ENCODE measurements at regions not wholly inside any gene's neighbourhood (a gene's known extent, or its start where the extent isn't known, plus 50 kb on each side); places are given as distances from the start of the nearest gene placed in this dataset.

DNA sequence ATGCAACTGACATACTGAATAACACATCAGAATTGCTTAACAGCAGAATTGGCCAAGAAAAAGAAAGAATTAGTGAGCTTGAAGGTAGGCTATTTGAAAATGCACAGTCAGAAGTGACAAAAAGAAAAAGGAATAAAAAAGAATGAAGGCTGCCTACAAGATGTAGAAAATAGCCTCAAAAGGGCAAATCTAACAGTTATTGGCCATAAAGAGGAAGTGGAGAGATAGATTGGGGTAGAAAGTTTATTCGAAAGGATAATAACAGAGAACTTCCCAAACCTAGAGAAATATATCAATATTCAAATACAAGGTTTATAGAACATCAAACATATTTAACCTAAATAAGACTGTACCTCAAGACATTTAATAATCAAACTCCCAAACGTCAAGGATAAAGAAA lies 67.5 kb downstream of the ATP6V1G3 start:
- DNase-seq (ENCODE audit: extremely low read depth in 1 of 2, low read depth in 1 of 2) = no peak

DNA sequence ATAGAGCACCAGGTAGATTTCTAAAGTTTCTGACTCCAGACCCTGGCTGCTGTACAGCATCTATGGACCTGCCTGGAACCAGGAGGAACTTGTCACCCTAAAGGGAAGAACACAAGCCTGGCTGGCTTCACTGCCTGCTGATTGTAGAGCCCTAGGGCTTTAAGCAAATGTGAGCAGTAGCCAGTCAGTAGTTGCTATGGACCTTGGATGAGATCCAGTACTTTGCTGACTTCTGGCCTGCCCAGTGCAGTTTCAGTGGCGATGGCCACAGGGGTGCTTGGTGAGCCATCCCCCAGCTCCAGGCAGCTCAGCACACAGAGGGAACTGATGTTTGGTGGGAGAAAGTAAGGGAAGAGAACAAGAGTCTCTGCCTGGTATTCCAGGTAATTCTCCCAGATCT lies 68.4 kb downstream of the ATP6V1G3 start:
- DNase-seq (ENCODE audit: extremely low read depth in 1 of 2, low read depth in 1 of 2) = no peak

DNA sequence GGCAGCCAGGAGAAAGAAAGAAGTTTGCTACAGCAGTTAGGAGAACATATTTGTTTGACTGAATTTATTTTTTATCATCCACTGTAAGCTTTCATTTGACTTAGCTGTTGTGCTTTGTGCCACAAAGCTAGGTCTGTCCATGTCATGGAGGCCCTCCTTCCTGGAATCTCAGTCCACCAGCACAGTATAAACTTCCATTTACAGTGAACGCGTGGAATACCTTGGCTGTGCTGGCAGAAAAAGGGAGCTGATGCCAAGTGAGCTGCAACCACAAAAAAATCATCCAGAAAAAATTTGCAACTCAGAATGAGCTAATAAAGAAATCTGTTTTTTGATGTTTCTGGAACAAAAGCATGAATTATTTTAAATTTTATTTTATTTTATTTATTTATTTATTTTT lies 72.6 kb downstream of the ATP6V1G3 start:
- DNase-seq (ENCODE audit: extremely low read depth in 1 of 2, low read depth in 1 of 2) = no peak

DNA sequence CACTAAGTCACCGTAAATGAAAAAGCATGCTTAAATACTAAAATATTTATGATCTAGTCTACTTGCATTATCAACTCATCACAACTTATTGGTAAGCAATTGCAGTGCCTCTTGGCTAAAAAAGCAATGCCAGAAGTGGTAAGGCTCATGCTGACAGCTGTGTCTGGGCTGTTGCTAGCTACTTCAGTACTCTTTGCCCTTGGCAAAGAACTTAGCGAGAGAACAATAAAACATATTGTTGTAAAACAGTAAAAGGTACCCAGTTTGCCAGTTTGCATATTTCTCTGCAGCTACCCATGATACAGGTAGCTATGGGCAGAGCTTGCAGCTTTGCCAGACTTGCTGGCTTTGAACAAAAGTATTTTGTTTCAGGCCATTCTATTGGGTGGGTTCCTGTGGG lies 73.1 kb downstream of the ATP6V1G3 start:
- no peak for DNase-seq (ENCODE audit: extremely low read depth in 1 of 2, low read depth in 1 of 2)

DNA sequence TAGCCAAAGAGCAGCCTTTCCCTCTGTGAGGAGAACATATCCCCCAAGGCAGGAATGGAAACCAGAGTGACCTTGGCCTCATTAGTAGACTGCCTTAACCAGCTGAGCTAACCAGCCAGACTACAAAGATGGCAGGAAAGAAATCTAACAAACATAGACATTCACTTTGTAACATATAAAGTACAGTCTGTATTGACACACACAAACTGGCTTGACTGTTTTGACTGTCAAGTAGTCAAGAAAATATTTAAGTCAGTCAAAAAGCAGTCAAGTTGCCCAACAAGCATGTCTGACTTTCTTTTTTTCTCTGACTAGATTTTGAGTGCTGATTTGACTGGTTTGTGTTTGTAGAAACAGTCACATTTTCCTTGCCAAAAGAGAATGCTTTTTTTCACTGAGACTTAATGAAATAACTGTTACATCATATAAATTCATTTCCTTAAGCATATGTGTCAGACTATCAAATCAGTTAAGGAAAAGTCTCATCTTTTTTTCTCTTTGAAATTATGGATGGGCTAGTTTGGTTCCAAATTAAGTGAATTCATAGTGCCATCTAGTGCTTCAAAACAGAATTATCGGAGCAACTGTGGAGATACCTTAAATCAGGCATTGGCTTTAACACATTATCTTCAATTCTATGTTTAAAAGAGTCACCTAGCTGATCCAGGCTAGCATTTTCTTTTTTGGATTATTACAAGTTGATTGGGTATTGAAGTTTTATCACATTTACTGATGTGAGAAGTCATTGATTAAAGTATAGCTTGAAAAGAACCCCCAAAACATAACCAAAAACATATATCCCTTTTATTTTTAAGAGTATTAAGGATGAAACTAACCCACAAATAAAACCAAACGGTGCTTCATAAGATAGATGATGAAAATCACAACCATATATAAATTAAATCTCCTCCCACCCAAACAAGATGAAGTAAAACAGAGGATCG lies 75.0 kb downstream of the ATP6V1G3 start:
- no peak for DNase-seq (ENCODE audit: extremely low read depth in 1 of 2, low read depth in 1 of 2)

DNA sequence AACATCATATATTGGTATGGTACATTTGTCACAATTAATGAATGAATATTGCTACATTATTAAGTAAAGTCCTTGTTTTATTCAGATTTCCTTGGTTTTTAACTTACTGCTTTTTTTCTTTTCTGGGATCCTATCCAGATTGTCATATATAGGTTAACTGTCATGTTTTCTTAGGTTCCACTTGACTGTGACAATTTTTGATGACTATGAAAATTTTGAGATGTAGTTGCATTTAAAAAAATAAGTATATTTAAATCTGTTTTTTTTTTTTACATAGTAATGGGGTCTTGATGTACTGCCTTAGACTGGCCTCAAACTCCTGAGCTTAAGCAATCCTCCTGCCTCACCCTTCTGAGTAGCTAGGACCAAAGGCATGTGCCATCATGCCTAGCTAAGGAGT lies 76.8 kb downstream of the ATP6V1G3 start:
- no peak for DNase-seq (ENCODE audit: extremely low read depth in 1 of 2, low read depth in 1 of 2)

DNA sequence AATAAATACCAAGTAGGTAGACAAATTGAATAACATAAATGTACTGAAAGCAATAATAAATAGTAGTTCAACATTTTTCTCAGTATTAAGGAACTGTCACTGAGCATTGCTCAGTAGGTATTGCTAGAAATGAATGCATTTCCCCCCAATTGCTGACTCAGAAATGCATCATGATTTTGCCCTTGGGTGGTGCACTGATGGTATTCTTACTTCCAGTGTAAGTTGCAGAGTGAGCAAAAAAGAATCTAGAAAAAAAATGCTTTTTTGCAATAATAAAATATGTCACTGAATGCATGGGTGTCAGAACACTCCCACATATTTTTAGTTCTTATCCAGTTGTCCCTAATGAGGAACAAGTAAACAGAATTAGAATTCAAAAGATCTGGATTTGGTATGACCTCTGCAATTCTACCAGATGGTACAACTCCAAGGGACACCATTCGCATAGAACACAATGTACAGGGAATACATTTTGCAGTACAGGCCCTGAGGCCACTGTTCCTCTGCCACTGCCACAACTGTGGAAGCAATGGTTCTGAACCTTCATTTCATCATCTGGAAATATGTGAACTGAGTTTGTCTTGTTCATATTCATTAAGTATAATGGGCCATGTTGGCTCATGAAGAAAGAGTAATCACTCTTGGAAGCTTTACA lies 78.0 kb downstream of the ATP6V1G3 start:
- DNase-seq (ENCODE audit: extremely low read depth in 1 of 2, low read depth in 1 of 2) = peak in 1 of 2 donors; percentile 2

DNA sequence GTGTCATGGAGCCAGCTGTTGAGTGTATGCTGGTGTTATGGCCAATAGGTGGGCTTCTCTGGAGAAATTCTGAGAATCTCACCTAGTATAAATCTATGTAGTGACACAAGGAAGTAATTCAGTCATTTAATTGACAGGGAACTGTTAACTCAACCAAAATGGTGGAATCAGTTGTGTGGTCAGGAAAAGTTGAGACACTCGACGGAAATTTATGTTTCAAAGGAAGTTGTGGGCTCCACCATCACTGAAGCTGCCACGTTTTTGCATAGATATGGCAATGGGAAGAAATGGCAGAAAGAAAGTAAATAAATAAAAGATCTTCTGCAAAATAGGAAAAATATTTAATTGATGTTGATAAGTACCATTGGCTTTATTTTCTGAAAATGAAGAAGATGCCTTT lies 84.5 kb downstream of the ATP6V1G3 start:
- no peak for DNase-seq (ENCODE audit: extremely low read depth in 1 of 2, low read depth in 1 of 2)

DNA sequence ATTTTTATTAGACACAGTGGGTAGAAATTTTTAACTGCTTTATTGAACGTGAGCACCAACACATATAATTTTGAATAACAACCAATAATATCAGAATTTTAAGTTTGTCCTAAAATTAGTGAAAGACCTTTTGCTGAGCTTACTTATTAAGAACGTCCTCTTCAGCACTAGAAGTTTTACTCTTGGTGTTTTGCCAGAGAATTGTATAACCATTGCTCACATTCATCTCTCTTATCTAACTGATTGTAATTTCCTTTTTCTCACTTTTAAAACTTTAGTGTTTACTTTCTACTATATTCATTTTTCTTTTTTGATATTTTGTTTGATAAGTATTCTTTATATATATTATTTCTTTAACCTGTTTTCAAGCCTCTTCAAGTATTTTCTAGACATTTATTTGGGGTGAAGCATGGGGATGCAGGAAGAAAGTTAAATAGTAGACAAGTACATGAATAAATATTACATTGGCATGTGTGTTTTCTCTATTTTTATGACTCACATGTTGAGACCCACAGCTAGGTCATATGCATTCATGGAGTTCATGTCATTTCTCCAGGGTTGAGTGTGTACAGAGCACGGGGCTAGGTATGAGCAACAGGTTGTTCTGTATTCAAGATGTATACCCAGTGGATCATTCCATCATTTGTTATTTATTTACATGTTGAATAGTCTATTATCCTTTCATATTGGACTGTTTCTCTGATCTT lies 90.6 kb downstream of the ATP6V1G3 start:
- no peak for DNase-seq (ENCODE audit: extremely low read depth in 1 of 2, low read depth in 1 of 2)

DNA sequence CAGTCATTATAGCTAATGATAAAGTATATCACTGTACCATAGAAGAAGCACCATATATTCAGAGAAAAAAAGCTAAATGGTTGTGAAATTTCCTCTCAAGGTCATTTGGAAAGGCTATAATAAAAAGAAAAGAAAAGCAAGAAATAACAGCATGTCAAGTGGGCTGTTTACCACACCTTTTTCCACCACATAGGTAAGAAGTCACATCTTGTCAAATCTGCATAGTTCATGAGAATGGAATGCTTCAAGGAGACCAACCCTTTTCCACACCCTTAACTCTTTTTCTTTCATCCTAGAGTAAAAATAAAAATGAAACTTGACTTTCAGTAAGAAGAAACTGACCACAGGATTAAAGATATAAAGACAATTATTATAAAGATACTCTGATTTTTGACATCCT lies 91.2 kb downstream of the ATP6V1G3 start:
- DNase-seq (ENCODE audit: extremely low read depth in 1 of 2, low read depth in 1 of 2) = no peak

DNA sequence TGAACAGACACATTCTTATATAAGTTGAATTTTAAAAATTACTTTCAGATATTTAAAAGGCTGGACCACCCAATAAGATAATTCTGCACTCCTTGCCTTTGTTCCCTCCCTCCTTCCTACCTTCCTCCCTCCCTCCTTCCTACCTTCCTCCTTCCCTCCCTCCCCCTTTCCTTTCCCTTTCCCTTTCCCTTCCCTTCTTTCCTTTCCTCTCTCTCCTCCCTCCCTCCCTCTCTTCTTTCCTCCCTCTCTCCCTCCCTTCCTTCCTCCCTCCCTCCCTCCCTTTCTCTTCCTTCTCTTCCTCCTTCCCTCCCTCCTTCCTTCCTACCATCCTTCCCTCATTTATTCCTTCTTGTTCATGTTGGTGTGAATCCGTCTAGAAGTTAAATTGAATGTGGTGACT lies 93.0 kb downstream of the ATP6V1G3 start:
- no peak for DNase-seq (ENCODE audit: extremely low read depth in 1 of 2, low read depth in 1 of 2)

DNA sequence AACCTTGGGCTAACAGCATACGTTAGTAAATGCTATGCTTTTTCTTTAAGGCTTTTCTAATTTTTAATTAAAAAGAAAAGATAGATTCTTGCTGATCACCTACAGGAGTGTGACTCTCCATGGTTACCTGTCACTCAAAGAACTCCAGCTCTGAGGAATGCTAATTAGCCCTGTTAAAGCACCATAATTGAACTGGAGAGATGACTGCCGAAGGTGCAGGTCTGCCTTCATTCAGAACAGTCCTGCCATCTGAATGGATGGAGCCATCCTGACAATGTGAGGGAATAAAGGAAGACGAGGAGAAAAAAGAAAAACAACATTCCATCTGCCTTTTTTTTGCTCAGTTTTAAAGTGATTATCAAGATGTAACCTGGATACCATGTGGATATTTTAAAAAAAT lies 94.6 kb downstream of the ATP6V1G3 start:
- no peak for DNase-seq (ENCODE audit: extremely low read depth in 1 of 2, low read depth in 1 of 2)

DNA sequence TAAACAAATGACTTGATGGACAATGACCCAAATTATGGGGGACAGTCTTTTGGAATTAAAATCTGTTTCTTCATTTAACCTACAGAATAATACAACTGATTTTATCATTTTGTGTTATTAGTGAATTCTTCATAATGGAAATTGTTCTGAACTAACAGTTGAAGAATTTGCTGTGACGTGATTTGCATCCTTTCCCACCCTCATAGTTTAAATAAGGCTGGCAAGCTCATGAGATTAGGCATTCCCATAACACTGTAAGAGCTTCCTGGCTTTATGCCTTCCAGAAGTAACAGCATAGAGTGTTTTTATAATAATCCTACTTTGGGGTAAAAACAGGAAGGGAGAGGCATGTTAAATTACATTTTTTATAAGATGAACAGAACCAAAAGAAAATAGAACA lies 95.7 kb downstream of the ATP6V1G3 start:
- no peak for DNase-seq (ENCODE audit: extremely low read depth in 1 of 2, low read depth in 1 of 2)

DNA sequence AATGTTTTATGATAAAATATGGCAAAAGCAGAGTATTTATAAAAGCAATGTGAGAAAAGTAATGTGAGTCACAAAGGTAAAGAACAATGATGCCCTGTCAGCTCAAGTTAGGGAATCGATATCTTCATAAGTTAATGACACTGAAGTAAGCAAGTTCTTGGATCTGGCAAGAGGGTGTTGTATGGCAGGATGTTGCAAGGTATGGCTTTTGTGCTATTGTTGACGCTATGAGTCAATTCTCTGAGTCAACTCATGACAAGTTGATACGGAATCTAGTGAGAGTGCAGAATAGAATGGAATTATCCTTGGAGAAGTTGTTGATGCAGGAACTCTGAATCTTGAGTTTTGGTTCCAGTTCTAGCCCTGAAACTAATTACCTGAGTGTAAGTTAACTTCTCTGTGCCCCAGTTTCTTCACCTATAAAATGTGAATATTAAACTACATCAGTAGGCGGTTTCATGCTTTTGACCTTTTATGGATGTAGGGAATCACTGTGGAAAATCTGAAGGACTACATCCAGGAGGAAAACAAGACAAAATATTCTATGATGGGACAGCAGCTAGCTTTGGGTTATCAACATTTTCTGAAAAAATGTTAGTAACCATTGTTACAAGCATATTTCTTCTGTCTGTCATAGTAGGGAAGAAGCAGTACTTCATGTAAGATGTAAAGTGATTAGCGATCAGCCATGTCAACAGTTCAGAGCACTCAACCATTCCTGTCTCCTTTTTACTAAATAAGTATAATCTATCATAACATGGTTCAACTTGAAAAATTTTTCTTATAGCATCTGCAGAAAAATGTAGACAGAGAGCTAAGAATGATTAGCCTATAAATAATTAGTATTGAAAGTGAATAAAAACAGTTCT lies 96.9 kb downstream of the ATP6V1G3 start:
- no peak for DNase-seq (ENCODE audit: extremely low read depth in 1 of 2, low read depth in 1 of 2)

DNA sequence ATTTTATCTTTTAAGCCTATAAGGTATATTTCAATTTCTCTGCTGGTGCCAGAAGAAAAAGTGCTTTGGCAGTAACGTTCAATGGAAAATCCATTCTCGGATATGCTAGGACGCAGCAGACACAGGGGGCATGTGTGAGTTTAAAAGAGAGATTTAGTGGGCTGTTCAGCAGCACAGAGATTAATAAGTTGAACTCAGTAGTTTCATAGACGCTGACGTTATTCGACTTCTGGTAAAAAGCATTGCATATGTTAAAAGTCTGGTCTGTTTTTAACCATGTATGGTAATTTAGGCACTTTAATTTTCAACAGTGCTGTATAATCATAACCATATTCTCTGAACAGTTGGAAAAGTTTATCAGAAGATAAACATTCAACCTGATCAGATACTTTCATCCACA lies 99.6 kb downstream of the ATP6V1G3 start:
- DNase-seq (ENCODE audit: extremely low read depth in 1 of 2, low read depth in 1 of 2) = no peak

DNA sequence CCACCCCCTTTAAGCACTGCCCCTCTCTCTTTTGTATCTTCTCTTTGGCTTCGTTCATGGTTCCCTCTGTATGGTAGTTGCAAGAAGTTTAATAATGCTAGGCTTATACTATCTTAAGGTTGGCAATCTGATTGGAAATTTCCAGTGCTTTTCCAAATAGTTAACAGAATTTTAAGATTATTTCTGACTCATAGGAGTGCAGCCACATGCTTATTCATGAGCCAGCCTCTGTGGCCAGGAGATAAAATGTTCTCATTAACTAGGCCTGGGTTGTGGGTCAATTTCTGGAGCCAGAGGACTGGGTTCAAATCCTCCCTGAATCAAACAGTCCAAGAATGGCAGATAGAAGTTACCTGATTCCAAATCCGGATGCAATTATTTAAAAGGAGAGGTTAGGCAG lies 103.1 kb downstream of the ATP6V1G3 start:
- no peak for DNase-seq (ENCODE audit: extremely low read depth in 1 of 2, low read depth in 1 of 2)

DNA sequence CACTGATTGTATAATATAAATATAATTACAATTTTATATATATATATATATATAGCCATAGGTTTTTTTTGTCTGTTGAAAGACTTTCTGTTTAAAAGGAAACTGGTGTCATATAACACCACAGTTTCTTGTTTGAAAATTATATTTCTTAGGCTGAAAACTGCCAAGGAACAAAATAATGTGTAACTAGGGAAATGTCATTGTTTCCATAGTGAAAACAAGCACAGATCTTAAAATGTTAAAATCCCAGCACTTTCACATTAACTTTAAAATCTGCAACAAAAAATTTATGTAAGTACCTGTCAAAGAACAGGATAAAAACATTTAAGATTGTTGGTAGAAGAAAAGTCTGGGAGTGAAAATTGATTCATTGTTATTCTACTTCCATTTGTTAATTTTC lies 104.2 kb downstream of the ATP6V1G3 start:
- no peak for DNase-seq (ENCODE audit: extremely low read depth in 1 of 2, low read depth in 1 of 2)

DNA sequence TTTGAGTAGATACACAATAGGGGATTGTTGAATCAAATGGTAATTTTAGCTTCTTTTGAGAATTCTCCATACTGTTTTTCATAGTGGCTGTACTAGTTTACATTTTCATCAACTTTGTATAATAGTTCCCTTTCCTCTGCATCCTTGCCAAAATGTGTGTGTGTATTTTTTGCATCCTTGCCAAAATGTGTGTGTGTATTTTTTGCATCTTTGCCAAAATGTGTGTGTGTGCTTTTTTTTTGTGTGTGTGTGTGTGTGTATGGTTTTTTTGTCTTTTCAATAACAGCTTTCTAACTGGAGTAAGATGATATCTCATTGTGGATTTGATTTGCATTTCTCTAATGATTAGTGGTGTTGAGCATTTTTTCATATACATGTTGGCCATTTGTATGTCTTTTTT lies 105.4 kb downstream of the ATP6V1G3 start:
- no peak for DNase-seq (ENCODE audit: extremely low read depth in 1 of 2, low read depth in 1 of 2)

DNA sequence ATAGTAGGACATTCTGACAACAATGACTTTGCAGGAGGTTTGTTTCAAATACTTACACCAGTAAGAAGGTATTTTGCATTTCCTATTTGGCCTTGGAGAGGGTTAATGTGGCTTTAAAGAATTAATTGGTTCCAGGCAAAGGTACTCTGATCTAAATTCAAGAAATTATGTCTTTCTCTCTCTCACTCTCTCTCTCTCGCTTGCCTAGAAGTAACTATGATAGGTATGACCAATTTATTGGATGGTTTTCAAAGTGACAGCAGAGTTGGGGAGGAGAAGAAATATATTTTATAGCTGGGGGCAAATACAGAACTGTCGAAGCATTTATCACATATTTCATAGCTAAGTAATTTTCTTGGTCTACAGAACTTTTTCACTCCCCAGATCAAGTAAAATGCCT lies 116.0 kb downstream of the ATP6V1G3 start:
- DNase-seq (ENCODE audit: extremely low read depth in 1 of 2, low read depth in 1 of 2) = no peak

DNA sequence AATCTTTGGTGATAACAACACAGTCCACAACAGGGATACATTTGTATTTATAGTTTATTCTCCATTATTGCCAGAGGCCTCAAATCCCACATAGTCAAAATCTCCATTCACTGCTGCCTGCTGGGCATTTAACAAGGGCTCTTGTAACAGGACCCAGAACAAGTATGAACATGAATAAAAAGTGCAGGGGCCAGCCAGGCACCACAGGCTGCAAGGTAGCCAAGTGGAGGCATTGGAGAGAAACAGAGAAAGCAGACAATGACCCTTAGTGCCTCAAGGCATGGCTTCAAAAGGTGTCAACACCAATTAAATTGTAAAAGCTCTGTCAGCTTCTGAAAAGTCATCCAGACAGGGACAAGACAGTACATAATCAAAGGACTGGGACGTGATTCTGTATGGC lies 116.8 kb downstream of the ATP6V1G3 start:
- DNase-seq (ENCODE audit: extremely low read depth in 1 of 2, low read depth in 1 of 2) = no peak

DNA sequence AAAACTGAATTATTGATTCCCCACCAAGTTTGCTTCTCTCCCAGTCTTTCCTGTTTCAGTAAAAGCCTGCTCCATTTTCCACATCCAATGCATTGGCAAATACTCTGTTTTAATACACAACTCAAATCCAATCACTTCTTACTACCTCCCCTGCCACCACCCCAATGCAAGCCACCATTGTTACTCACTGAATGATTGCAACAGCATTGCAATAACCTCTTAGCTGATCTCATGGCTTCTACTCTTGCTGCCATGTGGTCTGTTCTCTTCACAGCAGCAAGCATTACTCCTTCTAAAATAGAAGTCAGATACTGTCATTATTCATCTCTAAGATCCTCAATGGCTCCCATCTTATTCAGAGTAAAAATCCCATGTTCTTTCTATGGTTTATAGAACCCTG lies 123.4 kb downstream of the ATP6V1G3 start:
- no peak for DNase-seq (ENCODE audit: extremely low read depth in 1 of 2, low read depth in 1 of 2)
